Endothelial cell of umbilical vein (primary cell): ENCODE measurements at regions not wholly inside any gene's neighbourhood (a gene's known extent, or its start where the extent isn't known, plus 50 kb on each side); places are given as distances from the start of the nearest gene placed in this dataset.

ENCODE experiments used
- BruUV-seq: library from RNA; stranded (reverse); fragments of 400-500 nt; replicated peaks from 2 replicates; lab custom pipeline; 2021; lab: Mats Ljungman, UMichigan
- CTCF ChIA-PET: fragments of 300-600, 350-600 bp; sonication (Branson Sonifier 250); formaldehyde crosslinking; loops from one replicate; lab custom pipeline; 2021; ENCODE audit warnings: antibody characterized with exemption, inconsistent platforms; lab: Charles Lee
- POLR2A ChIA-PET: fragments of 300-600, 350-600 bp; sonication (Branson Sonifier 250); formaldehyde crosslinking; loops from one replicate; lab custom pipeline; 2021; ENCODE audit warnings: antibody characterized with exemption, inconsistent platforms; lab: Charles Lee
- DNase-seq: peaks from one replicate; pipeline ENCODE4 v3.0.0-alpha.2; 2011; ENCODE audit warnings: low read depth, low spot score
- FAIRE-seq: peaks from 2 replicates; lab custom pipeline; 2011; peaks lifted over from hg19 to GRCh38; lab: Jason Lieb, UNC
- H2AFZ ChIP-seq: 2 replicates; pipeline ENCODE4 v1.6.0; 2012; ENCODE audit warnings: low read depth, low read length, control low read depth, inconsistent platforms
- H3K27ac ChIP-seq: 2 replicates; pipeline ENCODE4 v1.5.1; 2011; ENCODE audit warnings: low read depth, mild to moderate bottlenecking, control low read depth, low read length, moderate library complexity; ENCODE audit not compliant: insufficient read depth
- H3K27me3 ChIP-seq, 2 experiments: 2 replicates each; pipeline versions ENCODE4 v1.6.0 to v1.6.1; 2011; ENCODE audit warnings: low read length in 2 of 2, mixed read lengths in 1 of 2; ENCODE audit not compliant: control insufficient read depth in 2 of 2, insufficient read depth in 2 of 2
- H3K36me3 ChIP-seq, 2 experiments: 2 replicates in 1 of 2; 3 replicates in 1 of 2; pipeline ENCODE4 v1.5.1; 2011; ENCODE audit warnings: low read length in 2 of 2, mild to moderate bottlenecking in 1 of 2, moderate library complexity in 1 of 2; ENCODE audit not compliant: control insufficient read depth in 2 of 2, insufficient read depth in 2 of 2; ENCODE audit errors: extremely low read depth in 1 of 2
- H3K4me1 ChIP-seq: 3 replicates; pipeline ENCODE4 v1.5.1; 2011; ENCODE audit warnings: mild to moderate bottlenecking, low read length; ENCODE audit not compliant: control insufficient read depth, insufficient read depth; ENCODE audit errors: extremely low read depth
- H3K4me2 ChIP-seq: 2 replicates; pipeline ENCODE4 v1.6.1; 2011; ENCODE audit warnings: low read length, control low read depth, mixed read lengths; ENCODE audit not compliant: insufficient read depth
- H3K4me3 ChIP-seq, 3 experiments: fragments of 200-600 bp in 1 of 3; sonication (generic), shearing (Covaris generic) in 1 of 3; replicated peaks in 1 of 3; 2 replicates each; pipeline ENCODE4 v1.5.1; 2011 to 2016; ENCODE audit warnings: control low read depth in 3 of 3, low read length in 3 of 3, mild to moderate bottlenecking in 2 of 3, inconsistent platforms in 1 of 3, low read depth in 1 of 3, moderate library complexity in 1 of 3; ENCODE audit not compliant: insufficient read depth in 1 of 3
- H3K79me2 ChIP-seq: 2 replicates; pipeline ENCODE4 v1.6.0; 2012; ENCODE audit warnings: low read length, inconsistent platforms; ENCODE audit not compliant: control insufficient read depth, insufficient read depth
- H3K9ac ChIP-seq: replicated peaks from 2 replicates; pipeline ENCODE3; 2011; ENCODE audit warnings: low read length, control low read depth; ENCODE audit not compliant: insufficient read depth; ENCODE audit errors: extremely low read depth
- H3K9me1 ChIP-seq: replicated peaks from 3 replicates; pipeline ENCODE4 v1.6.0; 2011; ENCODE audit warnings: mild to moderate bottlenecking, low read length; ENCODE audit not compliant: control insufficient read depth, insufficient read depth; ENCODE audit errors: extremely low read depth
- H3K9me3 ChIP-seq: replicated peaks from 2 replicates; pipeline ENCODE4 v1.5.1; 2012; ENCODE audit warnings: low read length, inconsistent platforms; ENCODE audit not compliant: control insufficient read depth, insufficient read depth
- H4K20me1 ChIP-seq: replicated peaks from 2 replicates; pipeline ENCODE3; 2011; ENCODE audit warnings: mild to moderate bottlenecking, low read length; ENCODE audit not compliant: control insufficient read depth, insufficient read depth; ENCODE audit errors: extremely low read depth
- EZH2 ChIP-seq: IDR thresholded peaks from 2 replicates; pipeline ENCODE4 v1.6.1; 2012; ENCODE audit warnings: borderline replicate concordance, low read depth, mild to moderate bottlenecking, moderate library complexity, low read length, inconsistent platforms; ENCODE audit not compliant: severe bottlenecking
- FOS ChIP-seq: IDR thresholded peaks from 2 replicates; pipeline ENCODE4 v1.6.1; 2011; ENCODE audit warnings: mild to moderate bottlenecking, low read length, moderate library complexity, borderline replicate concordance; ENCODE audit not compliant: insufficient read depth
- GATA2 ChIP-seq: IDR thresholded peaks from 2 replicates; pipeline ENCODE4 v1.7.0; 2011; ENCODE audit warnings: low read depth, mild to moderate bottlenecking, moderate library complexity, mixed read lengths, low read length; ENCODE audit not compliant: insufficient read length, insufficient read depth
- JUN ChIP-seq: IDR thresholded peaks from 2 replicates; pipeline ENCODE4 v1.6.1; 2011; ENCODE audit warnings: borderline replicate concordance, low read depth; ENCODE audit not compliant: insufficient read length, insufficient read depth
- MYC ChIP-seq: IDR thresholded peaks from one replicate; pipeline ENCODE4 v1.6.1; 2011; ENCODE audit warnings: mild to moderate bottlenecking, low read depth, low read length
- POLR2A ChIP-seq: IDR thresholded peaks from 2 replicates; pipeline ENCODE4 v1.6.1; 2012; ENCODE audit warnings: low read depth, mild to moderate bottlenecking, control low read depth, low read length
- POLR2AphosphoS5 ChIP-seq: IDR thresholded peaks from 2 replicates; pipeline ENCODE4 v1.6.1; 2012; ENCODE audit warnings: low read depth, mild to moderate bottlenecking, control low read depth, low read length, moderate library complexity; ENCODE audit not compliant: insufficient read depth
- dilution Hi-C: fragments of 300-500 bp; cut with MboI; formaldehyde crosslinking; loops from one replicate; pipeline ENCODE4 v1.15.0; 2019; ENCODE audit warnings: low sequenced_read_pairs; ENCODE audit not compliant: extremely low pct_ligation_motif_present
- intact Hi-C: fragments of 100-400 bp; cut with micrococcal nuclease; formaldehyde crosslinking; loops from one replicate; pipeline ENCODE4 v1.10.0; 2022
- TF ChIP-seq, protein P1 (sequence below): IDR thresholded peaks from 2 replicates; pipeline ENCODE4 v1.6.1; 2011; ENCODE audit not compliant: insufficient read depth, insufficient read length
- TF ChIP-seq, protein P2 (sequence below), 2 donors: IDR thresholded peaks; 1 replicate in 1 of 2; 2 replicates in 1 of 2; pipeline ENCODE4 v1.5.1; 2011; ENCODE audit warnings: low read length in 2 of 2, mild to moderate bottlenecking in 2 of 2, moderate library complexity in 2 of 2, control low read depth in 1 of 2, inconsistent platforms in 1 of 2, low read depth in 1 of 2; ENCODE audit not compliant: insufficient read depth in 1 of 2; ENCODE audit errors: extremely low read depth in 1 of 2

DNA sequence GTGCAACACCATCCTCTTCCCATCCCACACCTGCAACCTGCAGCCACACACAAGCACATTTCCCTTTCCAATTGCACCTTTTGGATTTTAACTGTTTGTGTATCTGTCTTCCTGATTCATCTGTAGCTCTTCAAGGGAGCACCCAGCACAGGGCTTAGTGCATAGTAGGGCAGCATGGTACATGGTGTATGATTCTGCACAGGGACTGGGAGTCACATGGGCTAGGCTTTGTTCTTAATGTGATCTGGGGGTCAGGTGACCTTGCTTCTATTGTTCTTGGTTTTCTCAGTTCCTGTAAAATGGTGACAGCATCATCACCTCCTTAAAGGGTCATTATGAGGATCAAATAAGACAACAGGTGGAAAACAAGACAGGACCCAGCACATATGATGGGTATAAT, 419.3 kb downstream of the MATN1 start:
- no peaks in the 10 kb centered on the region for H3K79me2 ChIP-seq
- FAIRE-seq (no peak), DNase-seq (no peak)
- no TSS peak for BruUV-seq
- intact Hi-C loops (no loop called here), dilution Hi-C loops (no loop called here)
- TF ChIP-seq POLR2A (no peak), GATA2 (no peak), FOS (no peak), JUN (no peak), EZH2 (no peak), MYC (no peak)
- TF ChIP-seq, protein P1, sequence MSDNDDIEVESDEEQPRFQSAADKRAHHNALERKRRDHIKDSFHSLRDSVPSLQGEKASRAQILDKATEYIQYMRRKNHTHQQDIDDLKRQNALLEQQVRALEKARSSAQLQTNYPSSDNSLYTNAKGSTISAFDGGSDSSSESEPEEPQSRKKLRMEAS: no peak
- no peaks in the 10 kb centered on the region for H3K4me1 ChIP-seq
- POLR2A ChIA-PET: no interaction called here
- H3K27me3 ChIP-seq: no peaks in the 10 kb centered on the region
- H3K9me3 ChIP-seq: no peaks in the 10 kb centered on the region
- CTCF ChIA-PET: no interaction called here
- H3K27ac ChIP-seq: no peak overlapping the region
- no peak overlapping the region for H2AFZ ChIP-seq
- H3K9me1 ChIP-seq: no peaks in the 10 kb centered on the region
- H4K20me1 ChIP-seq: no peaks in the 10 kb centered on the region
- no peak overlapping the region for H3K9ac ChIP-seq
- H3K36me3 ChIP-seq: no peaks in the 10 kb centered on the region
- no peak overlapping the region for H3K4me3 ChIP-seq
- no peak overlapping the region for H3K4me2 ChIP-seq

DNA sequence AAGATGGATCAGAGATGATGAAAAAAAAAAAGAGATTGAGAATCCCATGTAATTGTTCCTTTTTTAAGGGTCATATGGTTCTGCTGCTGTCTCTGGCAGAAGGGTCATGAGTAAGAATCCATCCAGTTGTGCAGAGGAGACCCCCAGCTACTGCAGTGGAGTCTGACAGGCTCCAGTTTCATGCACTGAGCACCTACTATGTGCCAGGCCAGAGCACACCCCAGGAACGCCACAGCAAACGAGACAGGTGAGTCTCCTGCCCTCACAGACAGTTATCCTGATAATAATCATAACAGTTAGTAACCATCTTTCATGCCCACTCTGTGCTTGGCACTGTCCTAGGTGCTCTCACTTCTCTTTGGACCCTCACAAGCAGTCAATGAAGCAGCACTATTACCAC, 420.0 kb downstream of the MATN1 start:
- H3K4me1 ChIP-seq: no peaks in the 10 kb centered on the region
- H3K4me3 ChIP-seq: no peak overlapping the region
- H3K27ac ChIP-seq: no peak overlapping the region
- H3K9me3 ChIP-seq: no peaks in the 10 kb centered on the region
- no peak overlapping the region for H3K4me2 ChIP-seq
- no peaks in the 10 kb centered on the region for H3K9me1 ChIP-seq
- H3K79me2 ChIP-seq: no peaks in the 10 kb centered on the region
- FAIRE-seq (no peak), DNase-seq (no peak)
- intact Hi-C loops (no loop called here), dilution Hi-C loops (no loop called here)
- H4K20me1 ChIP-seq: no peaks in the 10 kb centered on the region
- ChIA-PET CTCF (no interaction called here), POLR2A (no interaction called here)
- no TSS peak for BruUV-seq
- H3K27me3 ChIP-seq: no peaks in the 10 kb centered on the region
- no peak overlapping the region for H3K9ac ChIP-seq
- no peak overlapping the region for H2AFZ ChIP-seq
- H3K36me3 ChIP-seq: no peaks in the 10 kb centered on the region
- no peak for TF ChIP-seq GATA2
- no peak for TF ChIP-seq JUN
- TF ChIP-seq MYC: no peak
- no peak for TF ChIP-seq POLR2AphosphoS5
- TF ChIP-seq FOS: no peak
- no peak for TF ChIP-seq POLR2A
- TF ChIP-seq, protein P1: no peak
- no peak for TF ChIP-seq EZH2
- TF ChIP-seq, protein P2, sequence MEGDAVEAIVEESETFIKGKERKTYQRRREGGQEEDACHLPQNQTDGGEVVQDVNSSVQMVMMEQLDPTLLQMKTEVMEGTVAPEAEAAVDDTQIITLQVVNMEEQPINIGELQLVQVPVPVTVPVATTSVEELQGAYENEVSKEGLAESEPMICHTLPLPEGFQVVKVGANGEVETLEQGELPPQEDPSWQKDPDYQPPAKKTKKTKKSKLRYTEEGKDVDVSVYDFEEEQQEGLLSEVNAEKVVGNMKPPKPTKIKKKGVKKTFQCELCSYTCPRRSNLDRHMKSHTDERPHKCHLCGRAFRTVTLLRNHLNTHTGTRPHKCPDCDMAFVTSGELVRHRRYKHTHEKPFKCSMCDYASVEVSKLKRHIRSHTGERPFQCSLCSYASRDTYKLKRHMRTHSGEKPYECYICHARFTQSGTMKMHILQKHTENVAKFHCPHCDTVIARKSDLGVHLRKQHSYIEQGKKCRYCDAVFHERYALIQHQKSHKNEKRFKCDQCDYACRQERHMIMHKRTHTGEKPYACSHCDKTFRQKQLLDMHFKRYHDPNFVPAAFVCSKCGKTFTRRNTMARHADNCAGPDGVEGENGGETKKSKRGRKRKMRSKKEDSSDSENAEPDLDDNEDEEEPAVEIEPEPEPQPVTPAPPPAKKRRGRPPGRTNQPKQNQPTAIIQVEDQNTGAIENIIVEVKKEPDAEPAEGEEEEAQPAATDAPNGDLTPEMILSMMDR (IDR thresholded peaks at IDR 0.05; ENCODE audit: extremely low read depth in 1 of 2, insufficient read depth in 1 of 2, low read depth in 1 of 2, low read length in 2 of 2): no peak
